NOMO-1 treated with dmso at 0.1 percent for 144 hours (cell line): ENCODE measurements at regions not wholly inside any gene's neighbourhood (a gene's known extent, or its start where the extent isn't known, plus 50 kb on each side); places are given as distances from the start of the nearest gene placed in this dataset.
A peak's percentile ranks its signal among the peaks of the same experiment; 100 is the strongest.
"Not testable (repeated sequence)": the region's sequence is repeated elsewhere in the genome, so short reads cannot be mapped to it uniquely, and the experiment has no call there.

Experiments used
- DNase-seq: peaks from one replicate; lab custom pipeline; 2025; ENCODE audit not compliant: unreplicated experiment; lab: John Stamatoyannopoulos, UW

GRCh38 chr1:19024532-19024931 is 68.1 kb upstream of the IFFO2 start:
- DNase-seq: no peak

- DNase-seq: no peak
Measured at GRCh38 chr1:19023787-19024186, 67.3 kb upstream of the IFFO2 start.

GRCh38 chr1:19021845-19022244 is 65.4 kb upstream of the IFFO2 start:
- DNase-seq: no peak

- not testable (repeated sequence) for DNase-seq
Measured at GRCh38 chr1:19019288-19019687, 62.8 kb upstream of the IFFO2 start.

- DNase-seq: no peak
Measured at GRCh38 chr1:19015476-19015875, 59.0 kb upstream of the IFFO2 start.

- no peak for DNase-seq
Measured at GRCh38 chr1:19014765-19015164, 58.3 kb upstream of the IFFO2 start.

GRCh38 chr1:19013826-19014548 is 57.5 kb upstream of the IFFO2 start:
- DNase-seq: no peak

GRCh38 chr1:19011845-19012231 is 55.4 kb upstream of the IFFO2 start:
- DNase-seq: no peak

GRCh38 chr1:19010995-19011844 is 54.7 kb upstream of the IFFO2 start:
- DNase-seq: peak; percentile 88

- no peak for DNase-seq
Measured at GRCh38 chr1:19010503-19010902, 54.0 kb upstream of the IFFO2 start.

- no peak for DNase-seq
Measured at GRCh38 chr1:19009882-19010321, 53.4 kb upstream of the IFFO2 start.

- DNase-seq: no peak
Measured at GRCh38 chr1:19009126-19009881, 52.8 kb upstream of the IFFO2 start.

GRCh38 chr1:19007491-19008441 is 51.3 kb upstream of the IFFO2 start:
- no peak for DNase-seq

GRCh38 chr1:19006837-19007271 is 50.4 kb upstream of the IFFO2 start:
- no peak for DNase-seq
